Inferior parietal cortex (tissue), 1 donor: ENCODE measurements at regions not wholly inside any gene's neighbourhood (a gene's known extent, or its start where the extent isn't known, plus 50 kb on each side); places are given as distances from the start of the nearest gene placed in this dataset.
A peak's percentile ranks its signal among the peaks of the same experiment; 100 is the strongest.

ENCODE experiments used
- DNase-seq: peaks from one replicate; pipeline ENCODE4 v3.0.0-alpha.2; 2016; ENCODE audit errors: extremely low spot score

DNA sequence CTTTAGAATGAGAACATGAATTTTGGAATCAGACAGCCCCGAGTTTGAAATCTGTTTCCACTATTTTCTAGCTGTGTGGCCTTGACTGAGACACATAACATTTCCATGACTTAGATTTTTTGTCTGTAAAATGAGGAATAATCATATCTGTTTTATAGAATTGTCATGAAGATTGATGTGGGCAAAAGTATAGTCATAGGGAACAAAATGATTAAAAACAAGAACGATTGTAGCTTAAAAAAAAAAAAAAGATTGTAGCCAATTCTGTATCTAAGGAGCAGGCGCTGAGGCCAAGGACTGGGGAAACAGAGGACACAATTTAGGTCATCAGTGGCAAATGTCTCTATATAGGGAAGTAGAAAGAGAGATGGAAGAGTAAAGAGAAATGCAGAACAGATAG is 201.6 kb upstream of the C1QTNF7 start:
- DNase-seq: no peak

DNA sequence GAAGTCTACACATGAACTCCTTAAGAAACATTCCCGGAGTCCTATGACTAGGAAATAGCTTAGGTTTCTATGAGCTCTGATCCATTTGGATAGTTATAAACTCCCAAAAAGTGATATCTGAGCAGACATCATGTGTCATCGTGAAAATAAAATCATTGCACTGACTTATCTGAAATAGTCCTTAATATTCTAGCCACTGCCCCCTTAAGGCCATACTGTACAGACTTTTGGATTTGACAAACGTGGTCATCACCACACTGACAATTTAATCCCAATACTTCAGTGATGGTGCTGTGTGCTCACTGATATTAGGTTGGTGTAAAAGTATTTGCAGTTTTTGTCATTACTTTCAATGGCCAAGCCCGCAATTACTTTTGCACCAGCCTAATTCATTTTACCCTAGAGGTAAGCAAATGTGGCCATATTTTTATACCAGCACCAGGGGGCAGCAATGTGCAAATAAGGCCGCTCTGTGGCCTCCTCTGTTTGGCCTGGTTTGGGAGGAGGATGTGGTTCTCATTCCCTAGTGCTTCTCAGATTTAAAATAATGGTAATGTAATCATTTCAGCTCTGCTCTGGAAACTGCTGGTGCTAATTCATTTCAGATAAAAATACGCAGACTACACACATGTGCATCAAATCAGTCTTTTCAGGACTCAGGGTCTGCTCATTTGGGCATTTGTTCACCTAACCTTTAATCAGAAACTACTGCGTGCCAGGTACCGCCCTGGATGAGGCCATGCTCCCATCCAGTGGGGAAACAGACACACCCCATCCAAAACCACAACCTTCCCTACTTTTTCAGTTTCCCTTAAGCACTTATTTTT is 196.4 kb upstream of the C1QTNF7 start:
- DNase-seq: peak; percentile 83

DNA sequence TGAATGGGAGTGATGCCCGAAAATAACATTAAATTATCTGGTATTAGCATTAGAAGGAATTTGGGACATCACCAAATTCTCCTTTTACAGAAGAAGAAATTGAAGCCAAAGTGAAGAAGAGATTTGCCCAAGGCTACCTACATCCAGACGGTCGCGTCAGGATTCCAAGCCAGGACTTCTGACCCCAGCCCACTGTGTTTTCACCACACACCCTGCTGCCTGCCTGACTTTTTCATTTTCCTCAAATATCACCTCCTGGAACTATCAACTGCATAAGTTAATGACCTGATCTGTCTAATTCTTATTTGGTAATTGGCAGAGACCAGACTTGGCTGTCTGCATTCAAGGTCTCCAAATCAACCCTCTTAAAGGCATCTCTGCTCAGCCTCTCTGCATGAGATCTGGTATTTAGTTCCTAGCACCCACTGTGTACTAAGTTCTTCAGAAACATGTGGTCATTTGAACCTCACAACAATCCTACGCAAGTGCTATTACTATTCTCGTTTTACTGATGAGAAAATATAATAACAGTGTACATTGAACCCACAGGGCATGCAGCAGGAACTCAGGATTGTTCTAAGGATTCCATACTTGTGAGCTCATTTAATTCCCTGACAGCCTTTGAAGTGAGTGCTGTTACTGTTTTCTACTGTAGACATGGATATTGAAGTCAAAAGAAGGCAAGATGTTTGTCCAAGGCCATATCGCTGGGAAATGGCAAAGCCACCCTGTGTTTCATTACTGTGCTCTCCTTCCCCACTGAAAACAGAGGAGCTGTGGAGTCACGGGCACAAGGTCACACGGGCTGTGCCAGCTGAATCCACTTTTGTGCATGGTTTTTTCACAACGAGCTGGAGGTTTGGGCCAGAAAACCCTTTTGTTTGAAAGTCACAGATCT is 195.2 kb upstream of the C1QTNF7 start:
- peak; percentile 11 for DNase-seq

DNA sequence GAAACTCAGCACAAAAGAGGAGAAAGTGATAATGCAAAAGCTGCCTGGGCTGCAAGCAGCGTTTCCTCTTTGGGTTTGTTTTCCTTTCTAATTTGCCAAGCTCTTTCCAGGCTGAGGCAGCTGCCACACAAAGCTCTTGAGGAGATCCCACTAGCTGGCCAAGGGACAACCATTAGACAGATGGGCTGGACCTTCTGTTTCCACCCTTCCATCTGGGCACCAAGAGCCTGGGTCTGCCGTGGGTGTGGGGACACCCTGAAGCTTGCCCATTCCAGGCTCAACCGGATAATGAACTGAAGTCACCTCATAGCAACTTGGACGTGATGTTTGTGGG is 194.6 kb upstream of the C1QTNF7 start:
- peak; percentile 29 for DNase-seq

DNA sequence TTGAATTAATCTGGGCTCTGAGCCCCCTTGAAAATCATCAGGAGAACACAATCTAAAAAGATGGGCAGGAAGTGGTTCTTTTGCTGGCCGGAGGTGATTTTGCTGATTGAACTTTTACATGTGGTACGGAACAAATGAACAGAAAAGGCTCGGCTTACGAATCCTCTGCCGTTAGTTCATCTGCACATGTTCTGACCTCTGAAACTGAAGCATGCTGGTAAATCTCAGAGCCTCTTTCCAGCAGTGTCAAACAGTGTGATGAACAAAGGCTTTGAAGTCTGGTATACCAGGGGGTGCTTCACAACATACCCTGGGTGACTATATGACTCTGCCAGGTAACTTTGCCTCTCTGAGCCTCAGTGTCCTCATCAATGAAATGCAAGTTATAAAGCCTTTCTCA is 194.2 kb upstream of the C1QTNF7 start:
- no peak for DNase-seq

DNA sequence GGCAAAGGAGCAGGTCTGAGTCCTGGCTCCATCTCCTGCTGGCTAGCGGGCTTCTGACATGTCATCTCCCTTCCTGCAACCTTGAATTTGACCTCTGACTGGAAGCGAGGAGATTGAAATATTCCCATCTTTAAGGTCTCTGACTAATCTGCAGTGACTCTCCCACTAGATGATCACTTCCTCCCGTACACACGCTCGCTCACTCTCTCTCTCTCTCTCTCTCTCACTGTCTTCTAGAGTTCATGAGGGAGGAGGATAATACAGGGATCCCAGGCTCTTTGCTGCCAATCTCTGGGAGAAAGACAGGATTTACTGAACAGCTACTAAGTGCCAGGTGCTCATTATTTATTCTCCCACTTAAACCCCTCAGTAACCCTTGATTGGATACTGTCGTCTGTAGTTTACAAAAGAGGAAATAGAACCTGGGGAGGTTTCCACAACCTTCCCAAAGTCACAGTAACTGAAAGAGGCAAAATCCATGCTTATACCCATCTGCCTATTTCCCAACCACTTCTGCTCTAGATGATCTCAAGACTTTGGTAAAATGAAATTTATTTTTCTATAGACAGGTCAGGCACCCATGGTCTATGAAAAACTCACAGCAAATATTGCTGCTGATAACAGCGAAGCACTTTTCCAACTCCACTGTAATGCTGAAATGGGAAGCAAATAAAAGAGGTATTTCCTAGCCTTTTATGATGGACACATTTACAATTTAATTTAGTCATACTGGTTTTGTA is 193.5 kb upstream of the C1QTNF7 start:
- DNase-seq: no peak

DNA sequence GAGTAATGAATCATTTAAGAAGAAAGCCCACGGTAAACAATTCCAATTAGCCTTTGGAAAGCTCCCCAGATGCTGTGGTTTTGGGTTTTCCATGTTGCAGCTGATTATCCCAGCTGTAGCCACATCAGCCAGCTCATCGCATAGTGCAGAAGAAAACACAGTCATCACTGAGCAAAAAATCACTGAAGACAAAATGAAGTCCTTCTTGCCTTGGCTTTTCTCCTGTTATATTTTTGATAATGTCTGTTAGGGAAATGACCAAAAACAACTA is 193.0 kb upstream of the C1QTNF7 start:
- no peak for DNase-seq

DNA sequence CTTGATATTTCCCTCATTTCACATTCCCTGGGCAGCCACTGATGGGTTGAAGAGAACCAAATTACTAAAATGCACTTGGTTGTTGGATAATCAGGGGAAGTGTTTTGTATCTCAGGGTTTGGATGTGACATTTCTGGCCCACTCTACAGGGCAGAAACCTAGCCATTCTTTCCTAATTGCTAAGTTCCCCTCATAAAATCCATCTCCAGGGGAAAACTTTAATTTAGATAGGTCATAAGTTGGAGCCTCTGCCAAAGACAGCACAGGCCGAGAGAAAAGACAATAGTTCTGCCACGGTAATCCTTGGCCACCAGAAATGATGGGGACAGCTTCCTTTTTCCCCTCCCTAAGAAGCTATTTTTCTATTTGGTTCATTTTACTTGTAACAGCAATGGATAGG is 192.7 kb upstream of the C1QTNF7 start:
- no peak for DNase-seq

DNA sequence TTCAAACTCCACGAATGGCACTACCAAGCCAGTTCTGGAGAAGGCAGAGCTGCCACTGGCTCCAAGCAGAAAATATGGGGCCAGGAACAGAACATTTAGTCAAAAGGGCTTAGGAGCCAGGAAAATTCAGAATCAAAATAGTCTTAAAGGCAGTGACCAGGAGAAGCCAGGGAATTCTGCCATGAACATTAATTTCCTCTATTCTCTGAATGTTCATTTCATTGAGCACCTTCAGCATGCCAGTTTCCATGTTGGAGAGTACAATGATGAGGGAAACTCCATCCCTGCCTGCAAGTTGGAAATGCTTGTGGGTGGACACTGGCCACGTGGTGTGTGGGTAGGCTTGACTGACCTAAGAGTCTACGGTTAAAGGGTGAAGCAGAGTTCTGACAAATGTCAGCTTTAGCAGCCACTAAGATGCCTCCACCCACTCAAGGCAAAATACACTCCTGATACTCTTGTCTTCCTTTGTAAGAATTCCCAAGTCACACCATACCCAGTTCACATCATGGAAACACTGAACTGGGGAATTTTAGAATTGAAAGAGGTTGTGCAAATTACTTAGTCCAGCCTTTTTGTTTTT is 190.1 kb upstream of the C1QTNF7 start:
- no peak for DNase-seq

DNA sequence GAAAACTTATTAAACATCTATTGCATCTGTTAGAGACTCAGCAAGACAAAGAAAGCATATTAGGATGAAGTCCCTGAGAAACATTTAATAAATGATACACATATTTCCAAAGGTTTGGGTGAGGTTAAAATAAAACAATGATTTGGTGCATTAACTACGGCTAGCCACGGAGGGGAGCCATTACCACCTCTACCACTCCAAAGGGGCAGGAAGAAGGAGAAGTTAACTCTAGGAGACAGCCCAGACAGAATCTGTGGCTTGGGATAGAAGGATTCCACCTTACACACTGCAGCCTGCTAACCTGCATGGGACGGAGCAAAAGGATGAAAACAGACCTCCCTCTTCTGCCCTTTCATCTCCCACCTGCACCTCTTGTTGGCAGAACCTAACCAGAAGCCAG is 189.1 kb upstream of the C1QTNF7 start:
- peak; percentile 22 for DNase-seq

DNA sequence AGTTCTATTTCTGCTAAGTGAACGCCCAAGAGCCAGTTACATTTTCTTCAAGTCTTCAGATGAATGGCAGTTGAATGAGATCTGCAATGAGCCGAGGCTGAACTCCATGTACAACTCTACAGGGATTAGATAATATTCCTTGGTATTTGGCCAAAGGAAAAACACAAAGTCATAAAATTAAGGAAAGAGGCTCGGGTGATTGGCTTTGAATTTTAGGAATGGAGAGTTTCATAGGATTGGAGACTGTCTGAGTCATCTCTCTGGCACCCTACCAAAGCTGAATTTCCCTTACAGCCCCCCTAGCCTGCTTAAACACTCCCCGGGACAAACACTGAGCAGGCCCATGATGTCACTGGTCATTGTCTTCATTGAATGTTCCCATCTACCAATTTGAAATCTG is 188.0 kb upstream of the C1QTNF7 start:
- no peak for DNase-seq

DNA sequence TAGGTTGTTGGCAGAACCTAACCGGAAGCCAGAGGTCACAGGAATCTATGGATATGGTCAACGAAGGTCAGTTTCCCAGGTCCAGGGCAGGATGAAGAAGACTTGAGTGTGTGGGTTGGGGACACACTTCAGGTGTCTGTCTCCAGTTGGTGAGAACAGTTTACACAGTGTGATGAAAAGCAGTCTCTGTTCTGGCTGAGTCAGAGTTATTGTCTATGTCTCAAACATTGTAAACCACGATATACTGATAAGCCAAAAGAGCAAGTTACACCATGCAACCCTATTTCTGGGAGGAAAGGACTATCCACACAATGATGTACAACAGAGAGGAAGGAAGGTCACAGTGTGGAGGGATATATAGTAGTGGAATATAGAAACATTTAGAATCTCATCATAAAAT is 187.1 kb upstream of the C1QTNF7 start:
- no peak for DNase-seq

DNA sequence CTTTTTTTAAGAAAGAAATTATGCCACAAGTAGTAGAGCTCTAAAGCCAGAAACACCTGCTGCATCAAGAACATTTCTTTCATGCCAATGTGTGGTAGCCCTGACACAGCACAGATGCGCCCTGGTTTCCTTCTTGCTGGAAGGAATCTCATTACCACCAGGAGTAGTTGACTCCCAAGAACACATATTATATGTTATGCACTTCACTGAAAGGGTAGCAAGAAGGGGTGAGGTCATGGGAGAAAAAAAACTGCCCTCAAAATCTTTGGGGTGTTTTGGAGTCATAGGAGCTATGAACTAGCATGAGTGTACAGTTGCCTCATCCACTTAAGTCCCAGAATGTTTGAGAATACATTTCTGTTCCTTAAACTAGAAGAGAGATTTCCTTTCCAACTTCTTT is 185.8 kb upstream of the C1QTNF7 start:
- DNase-seq: no peak

DNA sequence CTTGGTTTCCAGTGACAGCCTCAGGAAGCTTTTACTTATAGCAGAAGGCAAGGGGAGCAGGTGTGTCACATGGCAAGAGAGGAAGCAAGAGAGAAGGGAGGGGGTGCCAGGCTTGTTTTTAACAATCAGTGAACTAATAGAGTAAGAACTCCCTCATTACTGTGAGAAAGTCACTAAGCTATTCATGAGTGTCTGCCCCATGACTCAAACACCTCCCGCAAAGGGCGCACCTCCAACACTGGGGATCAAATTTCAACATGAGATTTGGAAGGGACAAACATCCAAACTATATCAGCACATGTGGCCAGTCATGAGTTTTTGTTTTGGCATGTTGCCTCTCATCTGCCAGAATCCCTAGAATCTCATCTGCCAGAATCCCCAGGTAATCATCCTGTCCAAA is 183.5 kb upstream of the C1QTNF7 start:
- DNase-seq: no peak

DNA sequence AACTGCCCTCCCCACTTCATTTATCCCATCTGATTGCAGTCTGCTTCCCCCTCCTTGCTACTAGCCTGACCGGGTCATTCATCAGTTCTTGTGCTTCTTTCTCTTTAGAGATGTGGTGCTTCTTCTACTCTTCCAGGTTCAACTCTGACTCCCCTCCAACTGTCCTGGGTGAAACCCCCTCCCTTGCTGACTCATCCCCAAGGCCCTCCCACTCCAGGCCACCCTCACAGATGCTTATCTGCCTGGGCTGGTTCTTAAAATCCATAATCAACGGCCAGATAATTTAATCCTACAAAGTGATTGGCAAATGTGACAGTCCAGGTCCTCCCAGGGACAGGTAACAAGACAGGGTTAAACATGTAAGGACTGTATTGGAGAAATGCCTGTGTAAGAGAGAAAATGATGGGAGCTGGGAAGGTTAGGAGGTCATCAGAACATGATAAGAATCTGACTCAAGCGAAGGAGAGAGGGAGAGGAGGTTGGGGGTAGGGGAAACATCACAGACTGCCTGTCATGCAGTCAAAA is 182.8 kb upstream of the C1QTNF7 start:
- DNase-seq: no peak

DNA sequence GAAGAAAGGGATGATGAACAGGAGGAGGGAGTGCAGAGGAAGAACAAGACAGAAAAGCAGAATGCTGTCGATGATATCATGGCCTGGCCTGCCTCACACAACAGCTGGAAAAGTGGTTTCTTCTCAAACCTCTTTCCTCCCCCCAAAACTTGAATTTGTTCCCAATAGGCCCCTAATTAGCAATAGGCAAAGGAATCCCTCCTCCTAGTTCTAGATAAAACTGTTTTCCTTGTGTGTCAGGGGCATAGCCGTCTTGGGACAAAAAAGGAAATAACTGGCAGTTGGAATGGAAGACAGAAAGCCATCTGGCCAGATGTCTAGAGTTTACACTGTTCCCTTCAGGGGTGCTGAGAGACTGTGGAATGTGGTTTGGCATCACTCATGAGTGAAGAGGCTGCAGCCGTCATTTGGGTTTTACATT is 177.8 kb upstream of the C1QTNF7 start:
- DNase-seq: no peak

DNA sequence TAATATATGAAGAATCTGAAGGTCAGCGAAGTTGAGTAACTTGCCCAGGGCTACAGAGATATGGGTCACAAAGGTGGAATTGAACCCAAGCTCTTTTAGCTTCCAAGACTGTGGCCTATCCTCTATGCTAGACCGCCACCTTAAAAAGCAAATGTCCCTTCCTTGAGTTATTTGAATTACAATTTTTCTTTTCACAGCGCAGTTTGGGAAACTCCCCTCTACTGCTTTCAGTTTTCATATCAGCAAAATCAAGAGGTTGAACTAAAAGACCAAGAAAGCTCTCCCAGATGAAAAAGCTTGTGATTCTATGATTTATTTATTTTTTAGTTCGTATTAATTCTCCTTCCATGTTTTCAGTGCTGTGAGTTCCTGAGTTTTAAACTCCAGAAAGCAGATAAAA is 174.5 kb upstream of the C1QTNF7 start:
- DNase-seq: no peak

DNA sequence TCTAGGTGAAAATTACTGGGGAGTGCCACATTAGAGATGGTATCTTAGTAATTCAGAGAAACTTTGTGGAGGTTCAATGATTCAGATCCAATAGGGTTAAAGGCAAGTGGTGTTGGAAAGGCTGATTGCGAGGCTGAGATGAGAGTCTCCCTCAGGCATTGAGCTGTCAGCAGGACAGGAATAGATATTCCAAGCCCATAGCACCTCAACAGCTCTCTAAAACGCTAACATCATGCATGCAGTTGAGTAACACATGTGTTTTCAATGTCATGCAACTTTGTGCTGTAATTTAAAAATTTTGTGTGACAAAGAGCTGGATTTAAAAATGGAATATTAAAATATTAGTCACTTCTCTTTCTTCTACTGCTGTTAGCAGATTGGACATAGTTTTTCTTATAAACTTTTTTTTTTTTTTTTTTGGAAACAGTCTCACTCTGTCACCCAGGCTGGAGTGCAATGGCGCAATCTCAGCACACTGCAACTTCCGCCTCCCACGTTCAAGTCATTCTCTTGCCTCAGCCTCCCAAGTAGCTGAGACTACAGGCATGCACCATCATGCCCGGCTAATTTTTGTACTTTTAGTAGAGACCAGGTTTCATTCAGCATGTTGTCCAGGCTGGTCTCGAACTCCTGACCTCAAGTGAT is 173.5 kb upstream of the C1QTNF7 start:
- no peak for DNase-seq

DNA sequence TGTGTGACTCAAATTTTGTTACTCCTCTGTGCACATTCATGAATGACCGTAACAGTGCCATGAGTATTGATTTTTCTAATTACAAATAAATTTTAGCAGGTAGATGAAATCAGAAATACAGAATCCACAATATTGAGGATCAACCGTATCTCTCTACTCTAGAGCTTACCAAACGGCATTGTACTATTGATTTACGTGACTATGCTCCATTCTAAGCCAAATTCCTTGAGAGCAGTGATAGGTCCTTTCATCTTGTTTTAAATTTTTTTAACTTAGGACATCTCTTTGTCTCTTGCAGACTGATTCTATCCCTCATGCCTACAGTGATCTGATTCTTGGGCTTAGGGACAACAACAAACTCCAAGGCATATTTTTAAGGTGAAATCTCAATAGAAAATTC is 172.3 kb upstream of the C1QTNF7 start:
- DNase-seq: no peak

DNA sequence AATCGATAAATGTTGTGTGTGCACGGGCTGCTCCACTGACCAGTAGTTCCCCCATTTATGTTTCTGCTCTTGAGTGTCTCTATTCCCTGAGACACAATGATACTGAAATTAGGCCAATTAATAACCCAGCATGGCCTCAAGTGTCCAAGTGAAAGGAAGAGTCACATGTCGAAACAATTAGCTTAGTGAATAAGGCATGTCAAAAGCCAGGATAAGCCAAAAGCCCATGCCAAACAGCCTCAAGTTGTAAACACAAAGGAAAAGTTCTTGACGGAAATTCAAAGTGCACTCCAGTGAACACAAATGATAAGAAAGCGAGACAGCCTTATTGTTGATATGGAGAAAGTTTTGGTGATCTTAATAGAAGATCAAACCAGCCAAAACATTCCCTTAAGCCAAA is 167.1 kb upstream of the C1QTNF7 start:
- no peak for DNase-seq

DNA sequence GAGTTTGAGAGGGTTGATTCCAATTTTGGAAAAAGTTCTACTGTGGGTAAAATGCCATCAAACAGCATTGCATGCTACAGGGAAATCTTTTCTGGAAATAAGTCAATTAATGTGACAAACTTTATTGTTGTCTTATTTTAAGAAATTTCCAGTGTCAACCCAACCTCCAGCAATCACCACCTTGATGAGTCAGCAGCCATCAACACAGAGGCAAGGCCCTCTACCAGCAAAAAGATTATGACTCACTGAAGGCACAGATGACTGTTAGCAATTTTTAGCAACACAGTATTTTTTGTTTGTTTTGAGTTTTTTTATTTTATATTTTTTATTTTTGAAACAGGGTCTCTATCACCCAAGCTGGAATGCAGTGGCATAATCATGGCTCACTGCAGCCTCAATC is 165.4 kb upstream of the C1QTNF7 start:
- DNase-seq: no peak

DNA sequence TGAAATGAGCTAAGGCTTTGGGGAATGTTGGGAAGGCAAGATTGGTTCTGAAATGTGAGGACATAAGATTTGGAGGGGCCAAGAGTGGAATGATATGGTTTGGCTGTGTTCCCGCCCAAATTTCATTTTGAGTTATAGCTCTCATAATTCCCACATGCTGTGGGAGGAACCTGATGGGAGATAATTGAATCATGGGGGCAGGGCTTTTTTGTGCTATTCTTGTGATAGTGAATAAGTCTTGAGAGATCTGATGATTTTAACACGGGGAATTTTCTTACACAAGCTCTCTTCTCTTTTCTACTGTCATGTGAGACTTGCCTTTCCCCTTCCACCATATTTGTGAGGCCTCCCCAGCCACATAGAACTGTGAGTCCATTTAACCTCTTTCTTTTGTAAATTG is 157.6 kb upstream of the C1QTNF7 start:
- no peak for DNase-seq
